GM23248 (cell line): ENCODE measurements at regions not wholly inside any gene's neighbourhood (a gene's known extent, or its start where the extent isn't known, plus 50 kb on each side); places are given as distances from the start of the nearest gene placed in this dataset.

ENCODE experiments used
- EZH2 ChIP-seq: fragments of 200-600 bp; sonication (generic); IDR thresholded peaks from 2 replicates; pipeline ENCODE4 v1.6.1; 2018; ENCODE audit warnings: antibody characterized with exemption, mild to moderate bottlenecking; ENCODE audit not compliant: insufficient read depth, poor library complexity, severe bottlenecking
- EZH2phosphoT487 ChIP-seq: fragments of 200-600 bp; sonication (generic); IDR thresholded peaks from 2 replicates; pipeline ENCODE4 v1.6.1; 2018; ENCODE audit warnings: antibody characterized with exemption, moderate library complexity, mild to moderate bottlenecking, low read depth; ENCODE audit not compliant: insufficient read depth

DNA sequence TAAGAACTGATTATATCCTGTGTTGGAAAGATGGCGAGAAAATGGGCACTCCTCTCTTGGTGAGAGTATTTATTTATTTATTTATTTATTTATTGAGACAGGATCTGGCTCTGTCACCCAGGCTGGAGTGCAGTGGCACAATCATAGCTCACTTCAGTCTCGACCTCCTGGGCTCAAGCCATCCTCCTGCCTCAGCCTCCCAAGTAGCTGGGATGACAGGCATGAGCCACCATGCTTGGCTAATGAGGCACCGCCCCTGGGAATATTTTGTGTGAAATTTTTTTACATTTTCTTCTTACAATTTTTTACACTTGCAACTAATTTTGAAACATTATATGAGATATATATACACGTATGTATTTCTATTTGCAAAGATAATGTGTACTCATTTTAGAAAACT, 150.5 kb upstream of the PRR20G start:
- no peak for TF ChIP-seq EZH2phosphoT487
- no peak for TF ChIP-seq EZH2
